SU-DHL-6 (cell line): ENCODE measurements at regions not wholly inside any gene's neighbourhood (a gene's known extent, or its start where the extent isn't known, plus 50 kb on each side); places are given as distances from the start of the nearest gene placed in this dataset.

Source experiments
- H2AFZ ChIP-seq: fragments of 200-600 bp; sonication (generic); 2 replicates; pipeline ENCODE4 v1.6.1; 2014; ENCODE audit warnings: low read depth, mild to moderate bottlenecking, moderate library complexity, mixed read lengths, antibody characterized with exemption, low read length; ENCODE audit not compliant: severe bottlenecking
- H3F3A ChIP-seq: fragments of 200-600 bp; shearing (Covaris generic); 2 replicates; pipeline ENCODE4 v1.6.0; 2016; ENCODE audit warnings: antibody characterized with exemption, mild to moderate bottlenecking; ENCODE audit not compliant: insufficient read depth
- H3K27ac ChIP-seq: fragments of 200-600 bp; sonication (generic); 2 replicates; pipeline ENCODE4 v1.5.1; 2016; ENCODE audit warnings: low read depth, mild to moderate bottlenecking, low read length, moderate library complexity, mixed read lengths
- H3K27me3 ChIP-seq: fragments of 200-600 bp; sonication (generic), shearing (Covaris generic); 2 replicates; pipeline ENCODE4 v1.6.0; 2014; ENCODE audit warnings: mild to moderate bottlenecking, low read length
- H3K36me3 ChIP-seq: fragments of 200-600 bp; sonication (generic); 2 replicates; pipeline ENCODE4 v1.6.1; 2014; ENCODE audit warnings: mild to moderate bottlenecking, low read length, mixed read lengths
- H3K4me2 ChIP-seq: fragments of 300-600, 200-600 bp; shearing (Covaris generic), sonication (generic); 2 replicates; pipeline ENCODE4 v1.6.0; 2014; ENCODE audit warnings: low read length, low read depth, mild to moderate bottlenecking; ENCODE audit not compliant: poor library complexity, severe bottlenecking
- H3K4me3 ChIP-seq: fragments of 200-600 bp; sonication (generic); 2 replicates; pipeline ENCODE4 v1.5.1; 2014; ENCODE audit warnings: antibody characterized with exemption, low read length, mild to moderate bottlenecking, mixed read lengths; ENCODE audit not compliant: insufficient read depth, poor library complexity, severe bottlenecking
- H3K79me2 ChIP-seq: fragments of 200-600 bp; sonication (generic); 2 replicates; pipeline ENCODE4 v1.6.1; 2014; ENCODE audit warnings: mild to moderate bottlenecking, low read length, moderate library complexity; ENCODE audit not compliant: insufficient read depth
- H3K9ac ChIP-seq: fragments of 200-600 bp; sonication (generic); 2 replicates; pipeline ENCODE4 v1.7.0; 2014; ENCODE audit warnings: mild to moderate bottlenecking, low read length
- H3K9me2 ChIP-seq: fragments of 200-600 bp; sonication (generic); replicated peaks from 2 replicates; pipeline ENCODE4 v1.6.1; 2014; ENCODE audit warnings: low read length; ENCODE audit not compliant: insufficient read depth
- H3K9me3 ChIP-seq: fragments of 200-600 bp; sonication (generic); 2 replicates; pipeline ENCODE4 v1.6.1; 2014; ENCODE audit warnings: low read length, mixed read lengths; ENCODE audit not compliant: insufficient read depth
- H4K20me1 ChIP-seq: fragments of 200-600 bp; sonication (generic); 2 replicates; pipeline ENCODE4 v1.6.1; 2014; ENCODE audit warnings: low read depth, mild to moderate bottlenecking, antibody characterized with exemption, low read length, moderate library complexity, mixed read lengths
- EZH2phosphoT487 ChIP-seq: fragments of 200-600 bp; sonication (generic), shearing (Covaris generic); conservative IDR thresholded peaks from 2 replicates; pipeline ENCODE4 v1.6.1; 2018; ENCODE audit warnings: mild to moderate bottlenecking, antibody characterized with exemption, low read length, moderate library complexity, mixed read lengths
- TF ChIP-seq, protein P1 (sequence below): fragments of 200-600 bp; sonication (generic); IDR thresholded peaks from one replicate; pipeline ENCODE4 v1.5.1; 2017; ENCODE audit warnings: antibody characterized with exemption, mild to moderate bottlenecking, low read length, moderate library complexity; ENCODE audit not compliant: insufficient read depth, poor library complexity, severe bottlenecking

DNA sequence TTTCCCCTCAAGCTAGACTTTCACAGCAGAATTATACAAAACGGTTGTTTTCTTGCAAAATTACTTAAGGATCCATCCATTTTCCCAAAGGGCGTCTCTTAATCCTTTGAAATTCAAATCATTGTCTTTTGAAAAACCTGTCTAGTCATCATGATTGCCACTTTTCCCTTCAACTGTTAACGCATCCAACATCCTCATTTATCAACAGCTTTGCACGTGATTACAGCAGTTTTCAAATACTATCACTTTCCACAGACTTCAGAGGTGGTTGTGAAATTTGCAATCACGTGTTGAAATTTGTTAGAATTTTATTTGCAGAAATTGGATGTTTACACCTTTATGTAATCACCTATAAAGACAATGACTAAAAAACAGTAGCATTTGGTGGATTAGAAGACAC lies 304.4 kb upstream of the SLC39A10 start:
- Histone ChIP-seq H3F3A (no peaks in the 10 kb centered on the region), H3K36me3 (no peaks in the 10 kb centered on the region), H3K9me3 (no peaks in the 10 kb centered on the region), H3K27ac (no peak overlapping the region), H3K4me3 (no peak overlapping the region), H3K9ac (no peak overlapping the region), H3K79me2 (no peaks in the 10 kb centered on the region), H3K9me2 (no peaks in the 10 kb centered on the region), H3K4me2 (no peak overlapping the region), H2AFZ (no peak overlapping the region), H3K27me3 (no peaks in the 10 kb centered on the region), H4K20me1 (no peaks in the 10 kb centered on the region)
- no peak for TF ChIP-seq EZH2phosphoT487
- TF ChIP-seq, protein P1, sequence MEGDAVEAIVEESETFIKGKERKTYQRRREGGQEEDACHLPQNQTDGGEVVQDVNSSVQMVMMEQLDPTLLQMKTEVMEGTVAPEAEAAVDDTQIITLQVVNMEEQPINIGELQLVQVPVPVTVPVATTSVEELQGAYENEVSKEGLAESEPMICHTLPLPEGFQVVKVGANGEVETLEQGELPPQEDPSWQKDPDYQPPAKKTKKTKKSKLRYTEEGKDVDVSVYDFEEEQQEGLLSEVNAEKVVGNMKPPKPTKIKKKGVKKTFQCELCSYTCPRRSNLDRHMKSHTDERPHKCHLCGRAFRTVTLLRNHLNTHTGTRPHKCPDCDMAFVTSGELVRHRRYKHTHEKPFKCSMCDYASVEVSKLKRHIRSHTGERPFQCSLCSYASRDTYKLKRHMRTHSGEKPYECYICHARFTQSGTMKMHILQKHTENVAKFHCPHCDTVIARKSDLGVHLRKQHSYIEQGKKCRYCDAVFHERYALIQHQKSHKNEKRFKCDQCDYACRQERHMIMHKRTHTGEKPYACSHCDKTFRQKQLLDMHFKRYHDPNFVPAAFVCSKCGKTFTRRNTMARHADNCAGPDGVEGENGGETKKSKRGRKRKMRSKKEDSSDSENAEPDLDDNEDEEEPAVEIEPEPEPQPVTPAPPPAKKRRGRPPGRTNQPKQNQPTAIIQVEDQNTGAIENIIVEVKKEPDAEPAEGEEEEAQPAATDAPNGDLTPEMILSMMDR: no peak

DNA sequence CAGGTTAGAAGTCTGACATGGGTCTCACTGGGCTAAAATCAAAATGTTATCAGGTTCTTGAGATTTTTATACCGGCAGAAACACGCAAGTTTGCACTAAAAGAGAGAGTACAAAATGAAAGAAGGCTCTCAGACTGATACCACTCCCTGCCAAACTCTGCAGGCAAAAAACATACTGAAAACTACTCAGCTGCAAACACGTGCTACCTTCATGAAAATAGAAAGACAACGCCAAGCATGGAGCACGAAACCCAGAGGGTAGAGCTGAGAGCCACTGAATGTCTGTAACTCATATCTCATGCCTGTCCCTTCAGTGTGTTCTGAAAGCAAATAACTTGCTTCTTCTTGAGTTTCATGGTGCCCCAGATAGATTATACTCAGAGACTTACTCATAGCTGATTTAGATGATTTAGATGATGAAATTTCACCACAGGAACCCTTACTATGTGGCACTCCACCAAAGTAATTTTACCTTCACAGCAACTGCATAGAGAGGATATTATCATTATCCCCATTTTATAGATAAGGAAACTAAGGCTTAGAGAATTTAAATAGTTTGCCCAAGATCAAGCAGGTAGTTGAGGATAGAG lies 313.0 kb upstream of the SLC39A10 start:
- TF ChIP-seq, protein P1: no peak
- no peak for TF ChIP-seq EZH2phosphoT487
- no peak overlapping the region for H3K4me3 ChIP-seq
- no peak overlapping the region for H3K4me2 ChIP-seq
- H3K27ac ChIP-seq: no peak overlapping the region
- no peaks in the 10 kb centered on the region for H3K36me3 ChIP-seq
- no peaks in the 10 kb centered on the region for H3K9me2 ChIP-seq
- no peaks in the 10 kb centered on the region for H3F3A ChIP-seq
- H3K9ac ChIP-seq: no peak overlapping the region
- no peaks in the 10 kb centered on the region for H3K27me3 ChIP-seq
- H3K9me3 ChIP-seq: no peaks in the 10 kb centered on the region
- no peak overlapping the region for H2AFZ ChIP-seq
- H4K20me1 ChIP-seq: no peaks in the 10 kb centered on the region
- H3K79me2 ChIP-seq: no peaks in the 10 kb centered on the region

DNA sequence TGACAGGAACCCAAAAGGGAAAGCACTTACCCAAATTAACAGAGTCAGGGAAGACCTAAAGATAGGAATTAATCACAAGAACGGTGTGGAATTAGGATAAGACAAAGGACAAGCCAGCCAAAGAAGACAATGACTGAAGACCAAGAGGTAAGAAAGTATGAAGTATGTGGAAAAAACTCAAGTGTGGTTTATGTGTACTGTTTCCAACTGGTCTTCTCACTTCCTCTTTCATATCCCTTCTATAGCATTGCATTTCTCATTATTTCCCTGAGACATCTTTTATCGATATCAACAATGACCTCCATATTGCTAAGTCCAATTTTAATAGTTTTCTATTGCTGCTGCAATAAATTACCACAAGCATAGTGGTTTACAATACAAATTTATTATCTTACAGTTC lies 313.5 kb upstream of the SLC39A10 start:
- H3K27ac ChIP-seq: no peak overlapping the region
- H3K36me3 ChIP-seq: no peaks in the 10 kb centered on the region
- no peaks in the 10 kb centered on the region for H4K20me1 ChIP-seq
- no peak overlapping the region for H2AFZ ChIP-seq
- no peaks in the 10 kb centered on the region for H3K9me3 ChIP-seq
- H3K4me3 ChIP-seq: no peak overlapping the region
- no peak overlapping the region for H3K4me2 ChIP-seq
- H3K27me3 ChIP-seq: no peaks in the 10 kb centered on the region
- H3K9ac ChIP-seq: no peak overlapping the region
- no peaks in the 10 kb centered on the region for H3K9me2 ChIP-seq
- no peaks in the 10 kb centered on the region for H3F3A ChIP-seq
- TF ChIP-seq EZH2phosphoT487: no peak
- TF ChIP-seq, protein P1: no peak
- no peaks in the 10 kb centered on the region for H3K79me2 ChIP-seq
